Kasumi-1 (cell line): ENCODE measurements at regions not wholly inside any gene's neighbourhood (a gene's known extent, or its start where the extent isn't known, plus 50 kb on each side); places are given as distances from the start of the nearest gene placed in this dataset.

ENCODE experiments used
- DNase-seq, 2 experiments: peaks; one replicate each; lab custom pipeline; 2025; lab: John Stamatoyannopoulos, UW

GRCh38 chr18:61082976-61083630 lies 250.1 kb upstream of the CDH20 start:
- no peak for DNase-seq

- DNase-seq, result no peak
Measured at GRCh38 chr18:61085036-61085435, 248.2 kb upstream of the CDH20 start.

- no peak for DNase-seq
Measured at GRCh38 chr18:61085761-61086160, 247.5 kb upstream of the CDH20 start.

- no peak for DNase-seq
Measured at GRCh38 chr18:61086657-61087056, 246.6 kb upstream of the CDH20 start.

- no peak for DNase-seq
Measured at GRCh38 chr18:61091379-61091778, 241.9 kb upstream of the CDH20 start.

- no peak for DNase-seq
Measured at GRCh38 chr18:61093965-61094364, 239.3 kb upstream of the CDH20 start.

- DNase-seq, result no peak
Measured at GRCh38 chr18:61096226-61096625, 237.0 kb upstream of the CDH20 start.

GRCh38 chr18:61107113-61107512 lies 226.1 kb upstream of the CDH20 start:
- DNase-seq, result no peak

- DNase-seq, result no peak
Measured at GRCh38 chr18:61108706-61109105, 224.5 kb upstream of the CDH20 start.

GRCh38 chr18:61123309-61123708 lies 209.9 kb upstream of the CDH20 start:
- no peak for DNase-seq

- DNase-seq, result no peak
Measured at GRCh38 chr18:61127714-61128467, 205.3 kb upstream of the CDH20 start.

- DNase-seq, result no peak
Measured at GRCh38 chr18:61129001-61129400, 204.2 kb upstream of the CDH20 start.

- DNase-seq, result no peak
Measured at GRCh38 chr18:61132031-61132430, 201.2 kb upstream of the CDH20 start.

- no peak for DNase-seq
Measured at GRCh38 chr18:61133783-61134182, 199.4 kb upstream of the CDH20 start.

GRCh38 chr18:61136711-61137251 lies 196.4 kb upstream of the CDH20 start:
- DNase-seq, result no peak

GRCh38 chr18:61141691-61142090 lies 191.5 kb upstream of the CDH20 start:
- DNase-seq, result no peak

GRCh38 chr18:61148322-61148721 lies 184.9 kb upstream of the CDH20 start:
- no peak for DNase-seq

GRCh38 chr18:61149786-61150185 lies 183.4 kb upstream of the CDH20 start:
- DNase-seq, result no peak

GRCh38 chr18:61153571-61153970 lies 179.7 kb upstream of the CDH20 start:
- no peak for DNase-seq

GRCh38 chr18:61154866-61155265 lies 178.4 kb upstream of the CDH20 start:
- DNase-seq, result no peak

- DNase-seq, result no peak
Measured at GRCh38 chr18:61155586-61155985, 177.6 kb upstream of the CDH20 start.

GRCh38 chr18:61157451-61157850 lies 175.8 kb upstream of the CDH20 start:
- DNase-seq, result no peak

- DNase-seq, result no peak
Measured at GRCh38 chr18:61159246-61159645, 174.0 kb upstream of the CDH20 start.
